CD14-positive monocyte (primary cell): ENCODE measurements at regions not wholly inside any gene's neighbourhood (a gene's known extent, or its start where the extent isn't known, plus 50 kb on each side); places are given as distances from the start of the nearest gene placed in this dataset.

Experiments
- DNase-seq, 3 donors: peaks; one replicate each; pipeline ENCODE4 v3.0.0-alpha.2; 2011 to 2022
- H2AFZ ChIP-seq: 2 replicates; pipeline ENCODE4 v1.6.0; 2012; ENCODE audit warnings: mild to moderate bottlenecking, low read depth, low read length, inconsistent platforms; ENCODE audit not compliant: insufficient read depth, poor library complexity, severe bottlenecking
- H3K27ac ChIP-seq, 2 donors: 1 replicate in 1 of 2; 2 replicates in 1 of 2; pipeline ENCODE4 v1.5.1; 2012 to 2013; ENCODE audit warnings: low read length in 2 of 2, control low read depth in 1 of 2, inconsistent platforms in 1 of 2, low read depth in 1 of 2, mild to moderate bottlenecking in 1 of 2
- H3K27me3 ChIP-seq, 2 donors: one replicate each; pipeline versions ENCODE4 v1.6.0 to v1.6.1; 2011 to 2013; ENCODE audit warnings: low read length in 2 of 2; ENCODE audit not compliant: control insufficient read depth in 2 of 2, insufficient read depth in 2 of 2
- H3K36me3 ChIP-seq, 2 donors: replicated peaks in 1 of 2; 1 replicate in 1 of 2; 2 replicates in 1 of 2; pipeline versions ENCODE4 v1.5.1 to v1.6.1; 2012 to 2013; ENCODE audit warnings: low read length in 2 of 2, control low read depth in 1 of 2, inconsistent platforms in 1 of 2, mild to moderate bottlenecking in 1 of 2; ENCODE audit not compliant: insufficient read depth in 2 of 2, control insufficient read depth in 1 of 2
- H3K4me1 ChIP-seq, 2 donors: 1 replicate in 1 of 2; 2 replicates in 1 of 2; pipeline versions ENCODE4 v1.5.1 to v1.6.1; 2012 to 2013; ENCODE audit warnings: low read length in 2 of 2, control low read depth in 1 of 2, inconsistent platforms in 1 of 2, mild to moderate bottlenecking in 1 of 2, moderate library complexity in 1 of 2; ENCODE audit not compliant: insufficient read depth in 2 of 2, control insufficient read depth in 1 of 2
- H3K4me2 ChIP-seq: replicated peaks from 2 replicates; pipeline ENCODE3; 2012; ENCODE audit warnings: low read length, moderate library complexity, mild to moderate bottlenecking; ENCODE audit not compliant: poor library complexity, severe bottlenecking; ENCODE audit errors: extremely low read depth
- H3K4me3 ChIP-seq, 3 experiments: fragments of 200-600 bp in 1 of 3; sonication (generic) in 1 of 3; replicated peaks in 1 of 3; 1 replicate in 2 of 3; 2 replicates in 1 of 3; pipeline ENCODE4 v1.5.1; 2011 to 2013; ENCODE audit warnings: low read length in 3 of 3, mild to moderate bottlenecking in 3 of 3, control low read depth in 2 of 3, low read depth in 2 of 3, inconsistent platforms in 1 of 3, moderate library complexity in 1 of 3
- H3K79me2 ChIP-seq: 2 replicates; pipeline ENCODE4 v1.6.0; 2012; ENCODE audit warnings: mild to moderate bottlenecking, control low read depth, inconsistent platforms, low read length, moderate library complexity; ENCODE audit not compliant: insufficient read depth
- H3K9ac ChIP-seq: 2 replicates; pipeline ENCODE4 v1.6.0; 2017; ENCODE audit warnings: low read length, mild to moderate bottlenecking; ENCODE audit not compliant: insufficient read depth, poor library complexity, severe bottlenecking
- H3K9me3 ChIP-seq, 2 donors: replicated peaks in 1 of 2; 1 replicate in 1 of 2; 2 replicates in 1 of 2; pipeline versions ENCODE4 v1.5.1 to v1.6.1; 2012 to 2013; ENCODE audit warnings: low read length in 2 of 2, control low read depth in 1 of 2; ENCODE audit not compliant: control insufficient read depth in 1 of 2, insufficient read depth in 1 of 2
- H4K20me1 ChIP-seq: 2 replicates; pipeline ENCODE4 v1.6.0; 2012; ENCODE audit warnings: mild to moderate bottlenecking, low read length, control low read depth, moderate library complexity; ENCODE audit not compliant: insufficient read depth
- H3K27ac Mint-ChIP-seq, 7 donors: one replicate each; pipeline ENCODE4 v1.8.0; 2020; ENCODE audit warnings: mild to moderate bottlenecking in 7 of 7, mixed read lengths in 7 of 7, moderate library complexity in 6 of 7, inconsistent platforms in 2 of 7
- H3K27me3 Mint-ChIP-seq, 3 donors: one replicate each; pipeline ENCODE4 v1.8.0; 2021 to 2022; ENCODE audit warnings: low read depth in 3 of 3, mild to moderate bottlenecking in 3 of 3, mixed read lengths in 3 of 3, moderate library complexity in 3 of 3, inconsistent platforms in 1 of 3
- H3K36me3 Mint-ChIP-seq, 2 donors: one replicate each; pipeline ENCODE4 v1.8.0; 2020; ENCODE audit warnings: mixed read lengths in 2 of 2, inconsistent platforms in 1 of 2, mild to moderate bottlenecking in 1 of 2
- H3K4me1 Mint-ChIP-seq: one replicate; pipeline ENCODE4 v1.8.0; 2020; ENCODE audit warnings: mild to moderate bottlenecking, mixed read lengths
- H3K4me3 Mint-ChIP-seq, 2 donors: one replicate each; pipeline ENCODE4 v1.8.0; 2020; ENCODE audit warnings: mild to moderate bottlenecking in 2 of 2, mixed read lengths in 2 of 2, moderate library complexity in 1 of 2
- H3K9me3 Mint-ChIP-seq, 7 donors: one replicate each; pipeline ENCODE4 v1.8.0; 2020 to 2022; ENCODE audit warnings: mixed read lengths in 7 of 7, mild to moderate bottlenecking in 6 of 7, moderate library complexity in 6 of 7, inconsistent platforms in 2 of 7
- CTCF ChIP-seq: fragments of 200-600 bp; IDR thresholded peaks from one replicate; pipeline ENCODE4 v1.8.0; 2022; ENCODE audit warnings: antibody characterized with exemption, mild to moderate bottlenecking
- WGBS: methylation state at CpG from one replicate; pipeline ENCODE4 v1.1.5; 2013; ENCODE audit warnings: missing lambda C conversion rate; ENCODE audit not compliant: insufficient coverage; 5-methylcytosine and 5-hydroxymethylcytosine counted together
- intact Hi-C, 2 donors: fragments of 100-400 bp; cut with micrococcal nuclease; formaldehyde crosslinking; loops; one replicate each; pipeline versions ENCODE4 v1.15.0 to v1.15.1; 2023

GRCh38 chr2:151153601-151154000 is 108.1 kb downstream of the RBM43 start:
- no peak overlapping the region for H3K4me2 ChIP-seq
- H2AFZ ChIP-seq: no peak overlapping the region
- no peaks in the 10 kb centered on the region for H3K36me3 ChIP-seq
- Mint-ChIP-seq H3K27me3 (peaks cover 0 to 7% (median 0%) of the 10 kb centered on the region in 3 donors), H3K27ac (no peak overlapping the region), H3K36me3 (no peaks in the 10 kb centered on the region), H3K4me1 (peaks cover 6% of the 10 kb centered on the region), H3K4me3 (no peak overlapping the region), H3K9me3 (peaks cover 0 to 3% (median 0%) of the 10 kb centered on the region in 7 donors)
- H3K27ac ChIP-seq: no peak overlapping the region
- H3K9me3 ChIP-seq: no peaks in the 10 kb centered on the region
- peaks cover 0 to 3% of the 10 kb centered on the region in 2 donors for H3K4me1 ChIP-seq
- no peak for TF ChIP-seq CTCF
- no peak for DNase-seq
- intact Hi-C loops: no loop called here
- no peak overlapping the region for H3K9ac ChIP-seq
- no peaks in the 10 kb centered on the region for H3K27me3 ChIP-seq
- H3K79me2 ChIP-seq: no peaks in the 10 kb centered on the region
- H3K4me3 ChIP-seq: no peak overlapping the region
- H4K20me1 ChIP-seq: no peaks in the 10 kb centered on the region

GRCh38 chr2:151150331-151151320 is 111.0 kb downstream of the RBM43 start:
- Histone ChIP-seq H3K27ac (no peak overlapping the region), H2AFZ (no peak overlapping the region), H3K4me3 (no peak overlapping the region), H3K9ac (no peak overlapping the region), H3K79me2 (no peaks in the 10 kb centered on the region), H3K9me3 (no peaks in the 10 kb centered on the region), H3K4me2 (no peak overlapping the region), H3K36me3 (no peaks in the 10 kb centered on the region), H4K20me1 (no peaks in the 10 kb centered on the region), H3K27me3 (no peaks in the 10 kb centered on the region), H3K4me1 (peaks cover 0 to 3% of the 10 kb centered on the region in 2 donors)
- peaks cover 0 to 3% (median 0%) of the 10 kb centered on the region in 7 donors for H3K9me3 Mint-ChIP-seq
- H3K4me3 Mint-ChIP-seq: no peak overlapping the region
- H3K27me3 Mint-ChIP-seq: peaks cover 0 to 3% (median 0%) of the 10 kb centered on the region in 3 donors
- no CpG with 5 or more reads among the region's 3 CpGs for WGBS
- intact Hi-C loops: no loop called here
- no peak overlapping the region for H3K27ac Mint-ChIP-seq
- no peaks in the 10 kb centered on the region for H3K36me3 Mint-ChIP-seq
- TF ChIP-seq CTCF: no peak
- no peak for DNase-seq
- H3K4me1 Mint-ChIP-seq: peaks cover 6% of the 10 kb centered on the region
